ENCODE measurements at regions not wholly inside any gene's neighbourhood (a gene's known extent, or its start where the extent isn't known, plus 50 kb on each side); places are given as distances from the start of the nearest gene placed in this dataset.
"Not testable (repeated sequence)": the region's sequence is repeated elsewhere in the genome, so short reads cannot be mapped to it uniquely, and the experiment has no call there.

DNA sequence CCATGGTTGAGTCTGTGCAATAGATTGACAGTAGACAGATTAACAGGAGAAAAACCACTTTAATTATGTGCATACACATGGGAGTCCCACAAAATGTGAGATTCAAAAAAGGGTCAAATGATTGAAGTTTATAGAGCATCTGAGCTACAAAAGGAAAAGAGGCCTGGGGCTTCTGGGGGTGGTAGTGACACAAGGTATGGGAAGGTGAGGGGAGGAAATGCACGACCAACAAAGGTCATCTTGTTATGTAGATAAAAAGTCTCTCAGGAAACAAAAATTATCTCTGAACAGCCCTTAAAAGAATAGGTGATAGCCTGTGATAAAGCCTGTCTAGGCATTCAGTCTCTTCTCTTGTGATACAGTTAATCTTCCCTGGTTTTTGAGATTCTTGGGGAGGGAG is 141.7 kb downstream of the SEC23IP start:
- Histone ChIP-seq H3K4me3 (no peak overlapping the region), H3K27ac (no peak overlapping the region), H3K9me3 (no peaks in the 10 kb centered on the region), H3K4me1 (no peaks in the 10 kb centered on the region), H3K36me3 (no peaks in the 10 kb centered on the region), H3K27me3 (no peaks in the 10 kb centered on the region)
- no peak for TF ChIP-seq POLR2AphosphoS5 (IDR thresholded peaks at IDR 0.05)
- TF ChIP-seq POLR2A (IDR thresholded peaks at IDR 0.05): no peak
- TF ChIP-seq, protein P1, sequence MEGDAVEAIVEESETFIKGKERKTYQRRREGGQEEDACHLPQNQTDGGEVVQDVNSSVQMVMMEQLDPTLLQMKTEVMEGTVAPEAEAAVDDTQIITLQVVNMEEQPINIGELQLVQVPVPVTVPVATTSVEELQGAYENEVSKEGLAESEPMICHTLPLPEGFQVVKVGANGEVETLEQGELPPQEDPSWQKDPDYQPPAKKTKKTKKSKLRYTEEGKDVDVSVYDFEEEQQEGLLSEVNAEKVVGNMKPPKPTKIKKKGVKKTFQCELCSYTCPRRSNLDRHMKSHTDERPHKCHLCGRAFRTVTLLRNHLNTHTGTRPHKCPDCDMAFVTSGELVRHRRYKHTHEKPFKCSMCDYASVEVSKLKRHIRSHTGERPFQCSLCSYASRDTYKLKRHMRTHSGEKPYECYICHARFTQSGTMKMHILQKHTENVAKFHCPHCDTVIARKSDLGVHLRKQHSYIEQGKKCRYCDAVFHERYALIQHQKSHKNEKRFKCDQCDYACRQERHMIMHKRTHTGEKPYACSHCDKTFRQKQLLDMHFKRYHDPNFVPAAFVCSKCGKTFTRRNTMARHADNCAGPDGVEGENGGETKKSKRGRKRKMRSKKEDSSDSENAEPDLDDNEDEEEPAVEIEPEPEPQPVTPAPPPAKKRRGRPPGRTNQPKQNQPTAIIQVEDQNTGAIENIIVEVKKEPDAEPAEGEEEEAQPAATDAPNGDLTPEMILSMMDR (IDR thresholded peaks at IDR 0.05): no peak
- intact Hi-C loops (cut with DNase I; ENCODE audit: low total_unique reads): no loop called here
- no peak for DNase-seq (ENCODE audit: low spot score in 2 of 2)

DNA sequence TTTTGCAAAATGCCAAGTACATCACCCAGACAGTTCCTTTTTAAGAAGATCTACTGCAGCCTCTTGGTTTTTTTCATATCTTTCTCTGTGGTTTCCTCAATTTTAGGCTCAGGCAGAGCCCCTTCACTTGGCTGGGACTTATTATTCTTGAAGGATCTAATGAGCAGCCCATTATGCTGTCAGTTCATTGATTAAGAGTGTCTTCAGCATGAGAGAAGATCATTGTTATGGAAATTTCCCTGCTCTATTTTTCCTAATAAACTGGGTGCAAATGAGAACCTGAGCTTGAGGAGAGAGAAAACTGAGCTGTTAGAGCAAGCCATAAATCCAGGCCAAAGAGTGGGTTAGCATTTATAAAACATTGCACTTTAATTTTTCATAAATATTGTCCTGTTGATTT is 146.5 kb downstream of the SEC23IP start:
- Histone ChIP-seq H3K4me1 (no peaks in the 10 kb centered on the region), H3K27ac (no peak overlapping the region), H3K27me3 (no peaks in the 10 kb centered on the region), H3K4me3 (no peak overlapping the region), H3K9me3 (no peaks in the 10 kb centered on the region), H3K36me3 (no peaks in the 10 kb centered on the region)
- intact Hi-C loops (cut with DNase I; ENCODE audit: low total_unique reads): no loop called here
- DNase-seq (ENCODE audit: low spot score in 2 of 2): no peak
- no peak for TF ChIP-seq POLR2AphosphoS5 (IDR thresholded peaks at IDR 0.05)
- TF ChIP-seq, protein P1 (IDR thresholded peaks at IDR 0.05): no peak
- TF ChIP-seq POLR2A (IDR thresholded peaks at IDR 0.05): no peak

DNA sequence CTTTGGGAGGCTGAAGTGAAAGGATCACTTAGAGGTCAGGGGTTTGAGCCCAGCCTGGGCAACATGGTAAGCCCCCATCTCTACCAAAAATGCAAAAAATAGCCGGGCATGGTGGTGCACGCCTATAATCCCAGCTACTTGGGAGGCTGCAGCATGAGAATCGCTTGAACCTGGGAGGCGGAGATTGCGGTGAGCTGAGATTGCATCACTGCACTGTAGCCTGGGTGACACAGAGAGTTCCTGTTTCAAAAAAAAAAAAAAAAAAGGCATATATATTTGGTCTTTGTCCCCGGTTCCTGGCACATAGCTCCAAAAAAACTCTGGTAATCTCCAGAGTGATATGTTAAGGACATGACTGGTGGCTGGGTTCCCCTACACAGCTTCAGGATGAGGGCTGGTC is 147.3 kb downstream of the SEC23IP start:
- intact Hi-C loops (cut with DNase I; ENCODE audit: low total_unique reads): no loop called here
- Histone ChIP-seq H3K4me3 (no peak overlapping the region), H3K27ac (no peak overlapping the region), H3K9me3 (no peaks in the 10 kb centered on the region), H3K4me1 (no peaks in the 10 kb centered on the region), H3K36me3 (no peaks in the 10 kb centered on the region), H3K27me3 (no peaks in the 10 kb centered on the region)
- TF ChIP-seq, protein P1 (IDR thresholded peaks at IDR 0.05): no peak
- TF ChIP-seq POLR2AphosphoS5 (IDR thresholded peaks at IDR 0.05) (no peak), POLR2A (IDR thresholded peaks at IDR 0.05) (no peak)
- DNase-seq (ENCODE audit: low spot score in 2 of 2): no peak

DNA sequence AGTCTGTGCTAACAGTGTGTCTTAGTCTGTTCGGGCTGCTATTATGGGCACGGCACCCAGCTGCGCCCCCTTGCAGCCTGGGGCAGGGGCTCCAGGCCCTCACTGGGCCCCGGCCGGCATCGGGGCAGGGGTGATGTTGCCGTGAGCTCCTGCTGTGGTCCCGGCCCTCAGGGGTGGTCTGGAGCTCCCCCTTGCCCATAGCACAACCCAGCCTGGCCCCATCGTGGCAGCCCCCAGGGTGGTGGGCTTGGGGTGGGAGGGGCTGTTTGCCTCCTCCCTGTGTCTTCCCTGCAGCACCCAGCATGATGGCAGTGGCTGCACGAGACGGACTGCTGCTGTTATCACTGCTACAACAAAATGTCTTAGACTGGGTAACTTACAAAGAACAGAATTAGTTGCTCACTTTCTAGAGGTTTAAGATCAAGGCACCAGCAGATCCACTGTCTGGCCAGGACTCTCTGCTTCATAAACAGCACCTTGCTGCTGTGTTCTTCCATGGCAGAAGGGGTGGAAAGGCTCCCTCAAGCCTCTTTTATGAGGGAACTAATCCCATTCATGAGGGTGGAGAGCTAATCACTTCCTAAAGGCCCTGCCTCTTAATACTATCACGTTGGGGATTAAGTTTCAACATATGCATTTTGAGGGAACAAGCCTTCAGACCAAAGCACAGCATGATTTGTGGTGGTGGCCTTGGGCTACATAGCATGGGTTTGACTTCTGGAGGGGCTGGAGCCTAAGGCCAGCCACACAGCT is 149.5 kb downstream of the SEC23IP start:
- intact Hi-C loops (cut with DNase I; ENCODE audit: low total_unique reads): no loop called here

DNA sequence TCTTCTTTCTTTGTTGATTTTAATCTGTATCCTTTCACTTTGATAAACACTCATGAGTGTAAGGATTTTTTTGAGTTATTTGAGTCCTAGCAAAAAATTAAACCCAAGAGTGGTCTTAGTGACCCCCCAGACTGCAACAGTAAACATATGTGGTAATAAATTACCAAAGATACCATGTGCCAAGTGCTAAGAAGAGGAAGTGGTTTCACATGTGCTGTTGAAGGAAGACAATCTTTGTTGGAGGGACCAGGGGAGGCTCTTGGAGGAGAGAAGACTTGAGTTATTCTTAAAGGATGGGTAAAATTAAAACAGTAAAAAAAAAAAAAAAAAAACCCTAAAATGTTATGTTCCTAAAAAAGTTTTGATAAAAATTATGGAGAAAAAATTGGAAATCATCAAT is 150.2 kb downstream of the SEC23IP start:
- intact Hi-C loops (cut with DNase I; ENCODE audit: low total_unique reads): no loop called here
- Histone ChIP-seq H3K4me3 (no peak overlapping the region), H3K4me1 (no peaks in the 10 kb centered on the region), H3K36me3 (no peaks in the 10 kb centered on the region), H3K27ac (no peak overlapping the region), H3K27me3 (no peaks in the 10 kb centered on the region), H3K9me3 (no peaks in the 10 kb centered on the region)
- DNase-seq (ENCODE audit: low spot score in 2 of 2): no peak
- TF ChIP-seq, protein P1 (IDR thresholded peaks at IDR 0.05): no peak
- no peak for TF ChIP-seq POLR2AphosphoS5 (IDR thresholded peaks at IDR 0.05)
- TF ChIP-seq POLR2A (IDR thresholded peaks at IDR 0.05): no peak

More for the DNA sequence above, 149.5 kb downstream of the SEC23IP start:
- no peak overlapping the region for H3K4me3 ChIP-seq
- no peaks in the 10 kb centered on the region for H3K4me1 ChIP-seq
- H3K36me3 ChIP-seq: no peaks in the 10 kb centered on the region
- H3K27me3 ChIP-seq: no peaks in the 10 kb centered on the region
- no peak for DNase-seq (ENCODE audit: low spot score in 2 of 2)
- H3K27ac ChIP-seq: no peak overlapping the region
- TF ChIP-seq POLR2AphosphoS5 (IDR thresholded peaks at IDR 0.05): no peak
- TF ChIP-seq POLR2A (IDR thresholded peaks at IDR 0.05): no peak
- TF ChIP-seq, protein P1 (IDR thresholded peaks at IDR 0.05): no peak
- H3K9me3 ChIP-seq: no peaks in the 10 kb centered on the region

DNA sequence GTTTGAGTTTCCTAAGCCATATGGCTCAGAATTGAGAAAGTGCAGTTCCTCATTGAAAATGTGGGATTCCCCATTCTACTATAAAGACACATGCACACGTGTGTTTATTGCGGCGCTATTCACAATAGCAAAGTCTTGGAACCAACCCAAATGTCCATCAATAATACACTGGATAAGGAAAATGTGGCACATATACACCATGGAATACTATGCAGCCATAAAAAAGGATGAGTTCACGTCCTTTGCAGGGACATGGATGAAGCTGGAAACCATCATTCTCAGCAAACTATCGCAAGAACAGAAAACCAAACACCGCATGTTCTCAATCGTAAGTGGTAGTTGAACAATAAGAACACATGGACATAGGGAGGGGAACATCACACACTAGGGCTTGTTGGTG is 154.8 kb downstream of the SEC23IP start:
- intact Hi-C loops (cut with DNase I; ENCODE audit: low total_unique reads): not testable (repeated sequence)

More for the DNA sequence above, 154.8 kb downstream of the SEC23IP start:
- not testable (repeated sequence) for H3K4me1 ChIP-seq; H3K36me3 ChIP-seq; DNase-seq (ENCODE audit: low spot score in 2 of 2); H3K27ac ChIP-seq; H3K9me3 ChIP-seq; H3K27me3 ChIP-seq; H3K4me3 ChIP-seq
